ENCODE measurements at regions not wholly inside any gene's neighbourhood (a gene's known extent, or its start where the extent isn't known, plus 50 kb on each side); places are given as distances from the start of the nearest gene placed in this dataset.

GRCh38 chr14:101174980-101175606, 271.6 kb upstream of the RTL1 start:
- intact Hi-C loops (cut with DNase I) = no loop called here
- ATAC-seq (no peak), DNase-seq (ENCODE audit: missing footprints) (no peak)

GRCh38 chr14:101175731-101176534, 272.4 kb upstream of the RTL1 start:
- intact Hi-C loops (cut with DNase I) = no loop called here
- ATAC-seq (no peak), DNase-seq (ENCODE audit: missing footprints) (no peak)

- DNase-seq (ENCODE audit: missing footprints) (no peak), ATAC-seq (no peak)
- intact Hi-C loops (cut with DNase I) = no loop called here
Observed at GRCh38 chr14:101176535-101177205, 273.1 kb upstream of the RTL1 start.

- ATAC-seq (no peak), DNase-seq (ENCODE audit: missing footprints) (no peak)
Observed at GRCh38 chr14:101177301-101177971, 273.9 kb upstream of the RTL1 start.

DNA sequence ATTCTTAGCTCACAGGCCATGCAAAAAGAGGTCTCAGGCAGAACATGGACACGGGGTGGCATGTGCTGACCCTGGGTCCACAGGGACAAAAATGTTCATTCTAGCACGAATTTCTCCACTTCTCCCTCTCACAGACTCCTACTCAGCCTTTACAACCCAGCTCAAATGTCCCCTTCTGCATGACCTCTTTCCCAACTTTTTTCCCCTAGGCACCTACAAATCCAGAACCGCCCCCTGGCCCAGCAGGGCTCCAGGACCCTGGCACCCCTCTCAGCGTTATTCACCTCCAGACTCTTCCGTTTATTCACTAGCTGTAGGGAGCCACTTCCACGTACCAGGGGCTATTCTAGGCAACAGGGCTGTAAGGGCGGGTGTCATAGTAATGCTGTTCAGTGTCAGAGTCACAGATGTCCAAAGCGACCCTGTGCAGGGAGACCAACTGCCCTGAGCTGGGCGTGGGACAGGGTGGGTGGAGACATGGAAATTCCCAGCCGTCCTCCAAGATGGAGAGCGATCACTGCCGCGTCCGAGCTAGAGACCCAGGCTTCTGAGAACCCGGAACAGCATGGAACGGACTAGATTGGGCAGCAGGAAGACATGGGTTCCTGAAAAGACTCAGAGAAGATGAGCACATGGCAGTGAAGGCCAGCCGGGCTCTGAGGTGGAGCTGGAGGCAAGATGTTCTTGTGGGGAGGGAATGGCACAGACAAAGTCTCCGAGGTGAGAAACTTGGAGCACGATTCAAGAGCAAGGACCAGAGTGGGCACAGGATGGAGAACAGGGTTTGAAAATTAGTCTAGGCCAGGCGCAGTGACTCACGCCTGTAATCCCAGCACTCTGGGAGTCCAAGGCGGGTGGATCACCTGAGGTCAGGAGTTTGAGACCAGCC, 274.9 kb upstream of the RTL1 start:
- ATAC-seq (no peak), DNase-seq (ENCODE audit: missing footprints) (no peak)
- intact Hi-C loops (cut with DNase I) = no loop called here

More at GRCh38 chr14:101177301-101177971, 273.9 kb upstream of the RTL1 start:
- intact Hi-C loops (cut with DNase I) = no loop called here

DNA sequence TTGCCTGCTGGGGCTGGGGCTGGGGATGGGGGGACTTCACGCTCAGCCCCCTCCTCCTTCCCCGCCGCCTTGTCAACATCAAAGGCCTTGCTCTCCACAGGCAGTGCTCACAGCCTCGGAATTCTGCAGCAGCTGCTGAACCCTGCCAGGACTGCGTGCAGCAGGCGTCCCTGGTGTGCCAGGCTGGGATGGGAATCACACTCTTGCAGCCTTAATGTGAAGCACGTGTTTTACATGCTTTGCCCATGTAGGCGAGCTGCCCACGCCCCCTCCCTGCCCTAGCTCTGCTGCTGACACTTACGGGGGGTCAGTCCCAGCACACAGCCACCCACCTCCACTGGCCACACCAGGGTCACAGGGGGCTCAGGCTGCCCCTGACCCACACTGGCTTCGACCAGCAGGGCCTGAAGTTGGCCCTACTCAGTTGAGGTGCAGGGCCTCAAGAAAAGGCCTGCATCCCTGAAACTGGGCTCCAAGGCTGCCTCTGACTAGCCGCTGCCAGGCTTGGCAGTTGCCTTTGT, 276.2 kb upstream of the RTL1 start:
- intact Hi-C loops (cut with DNase I) = no loop called here
- DNase-seq (ENCODE audit: missing footprints) = no peak
- ATAC-seq = no peak

GRCh38 chr14:101181446-101182313, 278.2 kb upstream of the RTL1 start:
- DNase-seq (ENCODE audit: missing footprints) (no peak), ATAC-seq (no peak)
- intact Hi-C loops (cut with DNase I) = no loop called here

DNA sequence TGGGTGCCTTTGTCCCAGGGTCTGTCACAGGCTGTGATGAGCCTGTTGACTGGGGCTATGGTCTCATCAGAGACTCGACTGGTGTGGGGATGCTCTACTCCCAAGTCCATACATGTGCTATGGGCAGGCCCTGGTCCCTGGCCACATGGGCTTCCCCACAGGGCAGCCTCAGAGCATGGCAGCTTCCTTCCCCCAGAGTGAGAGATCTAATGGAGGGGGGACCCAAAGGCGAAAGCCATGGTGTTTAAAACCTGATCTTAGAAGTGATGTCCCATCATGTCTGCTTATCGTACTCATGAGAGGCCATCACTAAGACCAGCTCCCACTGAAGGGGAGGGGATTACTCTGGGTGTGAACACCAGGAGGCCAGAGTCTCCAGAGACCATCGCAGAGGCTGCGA, 279.0 kb upstream of the RTL1 start:
- intact Hi-C loops (cut with DNase I) = no loop called here
- DNase-seq (ENCODE audit: missing footprints) (no peak), ATAC-seq (no peak)

DNA sequence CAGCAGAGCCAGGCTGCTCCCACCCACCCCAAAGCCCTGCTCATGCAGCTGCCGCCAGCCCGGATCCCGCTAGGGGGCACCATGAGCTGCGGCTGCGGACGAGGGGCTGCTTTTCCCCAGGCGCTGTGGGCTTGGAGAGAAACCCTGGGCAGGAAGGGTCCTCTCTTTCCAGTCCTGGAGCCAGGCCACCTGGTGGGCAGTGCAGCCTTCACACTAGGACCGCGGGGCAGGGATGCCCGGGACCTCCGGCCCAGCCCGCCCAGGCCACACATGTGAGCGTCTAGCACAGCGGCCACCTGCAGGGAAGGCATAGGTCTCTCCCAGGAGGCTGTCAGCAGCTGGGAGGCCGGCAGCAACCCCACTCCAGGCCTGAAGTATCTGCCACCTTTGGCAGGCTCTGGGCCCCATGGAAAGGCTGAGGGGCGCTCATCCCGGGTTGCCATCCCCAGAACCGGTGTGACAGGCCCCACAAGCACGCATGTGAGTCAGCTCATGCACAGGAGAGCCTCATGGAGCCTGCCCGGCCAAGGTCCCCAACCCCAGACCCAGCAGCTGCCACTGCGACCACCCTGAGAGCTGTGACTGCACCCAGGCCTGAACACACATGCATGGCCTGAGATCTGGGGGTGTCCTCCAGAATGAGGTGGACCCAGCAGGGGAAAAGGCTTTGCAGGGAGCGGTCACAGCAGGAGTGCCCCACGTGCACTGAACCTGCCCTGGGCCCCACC, 280.0 kb upstream of the RTL1 start:
- intact Hi-C loops (cut with DNase I) = no loop called here
- ATAC-seq = no peak
- no peak for DNase-seq (ENCODE audit: missing footprints)

- ATAC-seq = no peak
- intact Hi-C loops (cut with DNase I) = no loop called here
- DNase-seq (ENCODE audit: missing footprints) = no peak
Observed at GRCh38 chr14:101184104-101184455, 280.6 kb upstream of the RTL1 start.

- DNase-seq (ENCODE audit: missing footprints) (no peak), ATAC-seq (no peak)
- intact Hi-C loops (cut with DNase I) = no loop called here
Observed at GRCh38 chr14:101184572-101184971, 281.1 kb upstream of the RTL1 start.

DNA sequence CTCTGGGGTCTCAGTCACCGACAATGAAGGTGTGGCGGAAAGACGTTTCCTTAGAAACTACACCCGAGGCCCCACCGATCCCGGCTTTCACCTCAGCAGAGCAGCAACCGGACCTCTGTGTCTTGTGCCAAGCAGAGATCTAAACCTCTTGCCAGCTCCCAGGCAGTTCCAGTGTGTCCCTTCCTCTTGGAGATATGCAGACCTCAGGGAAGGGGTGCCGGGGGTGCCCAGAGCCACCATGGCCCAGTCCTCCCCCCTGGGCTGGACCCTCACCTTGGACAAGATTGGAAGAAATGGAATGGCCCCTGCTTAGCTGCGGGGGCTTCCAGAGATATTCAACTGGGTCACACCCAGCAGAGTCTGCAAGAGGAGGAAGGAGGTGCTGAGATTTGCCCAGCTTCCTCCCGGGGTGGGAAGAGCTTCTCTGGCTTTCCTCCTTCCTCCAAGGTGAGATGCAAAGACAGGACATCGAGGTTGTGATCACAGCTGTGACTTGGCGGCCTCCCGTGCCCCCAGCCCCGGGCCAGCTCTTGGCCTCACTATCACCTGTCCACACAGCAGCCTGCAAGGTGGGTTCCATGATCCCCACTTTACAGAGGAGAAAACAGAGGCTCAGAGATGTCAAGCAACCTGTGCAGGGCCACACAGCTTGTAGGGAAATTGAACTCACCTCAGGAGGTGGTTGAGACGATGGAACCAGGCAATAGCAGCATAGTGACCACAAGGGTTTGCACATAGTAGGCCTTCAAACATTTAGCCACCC, 281.7 kb upstream of the RTL1 start:
- intact Hi-C loops (cut with DNase I) = no loop called here
- ATAC-seq = no peak
- DNase-seq (ENCODE audit: missing footprints) = no peak

- DNase-seq (ENCODE audit: missing footprints) (no peak), ATAC-seq (no peak)
- intact Hi-C loops (cut with DNase I) = no loop called here
Observed at GRCh38 chr14:101185946-101186345, 282.4 kb upstream of the RTL1 start.

GRCh38 chr14:101186544-101186943, 283.0 kb upstream of the RTL1 start:
- intact Hi-C loops (cut with DNase I) = no loop called here
- DNase-seq (ENCODE audit: missing footprints) (no peak), ATAC-seq (no peak)

DNA sequence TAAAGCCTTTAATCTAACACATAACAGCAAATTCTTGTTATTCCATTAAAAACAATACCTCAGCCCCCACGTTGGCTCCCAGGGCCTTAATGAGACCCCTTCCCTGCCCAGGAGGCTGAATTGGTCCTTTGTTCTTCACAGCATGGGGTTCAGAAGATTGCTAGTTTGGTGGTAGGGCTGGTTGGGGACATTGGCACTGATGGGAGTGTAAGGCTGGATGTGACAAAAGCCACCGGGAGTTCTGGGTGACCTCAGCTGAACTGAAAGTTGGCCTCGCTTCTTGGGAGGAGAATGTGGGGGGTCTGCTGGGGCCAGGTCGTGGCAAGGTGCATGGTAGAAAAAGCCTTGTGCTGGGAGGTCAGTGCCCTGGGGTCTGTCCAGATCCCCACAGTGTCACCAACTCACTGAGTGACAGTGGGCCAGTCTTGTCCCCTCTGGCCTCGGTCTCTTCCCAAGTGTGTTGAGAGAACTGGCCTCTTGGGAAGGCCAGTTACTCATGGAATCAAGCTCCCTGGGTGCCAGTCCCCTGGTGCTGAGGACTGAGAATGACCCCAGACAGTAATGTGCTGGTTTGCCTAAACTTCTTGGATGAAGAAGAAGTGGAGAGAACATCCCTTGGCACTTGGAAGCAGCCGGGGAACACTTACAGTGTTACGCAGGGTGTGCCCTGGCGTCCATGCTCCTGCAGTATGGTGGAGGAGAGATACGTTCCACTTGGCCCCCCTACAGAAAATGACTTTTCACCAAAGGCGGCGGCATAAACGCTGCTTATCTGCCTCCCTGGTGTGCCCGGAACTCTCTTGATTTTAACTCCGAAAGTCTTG, 283.7 kb upstream of the RTL1 start:
- DNase-seq (ENCODE audit: missing footprints) (no peak), ATAC-seq (no peak)
- intact Hi-C loops (cut with DNase I) = no loop called here

Measured in Right ventricle myocardium inferior (tissue), 1 donor.